NCI-H82 treated with DMSO at 0.1 percent for 48 hours (cell line): ENCODE measurements at regions not wholly inside any gene's neighbourhood (a gene's known extent, or its start where the extent isn't known, plus 50 kb on each side); places are given as distances from the start of the nearest gene placed in this dataset.
"Not testable (repeated sequence)": the region's sequence is repeated elsewhere in the genome, so short reads cannot be mapped to it uniquely, and the experiment has no call there.

ENCODE experiments used
- DNase-seq: peaks from one replicate; lab custom pipeline; 2025; ENCODE audit not compliant: unreplicated experiment; lab: John Stamatoyannopoulos, UW

DNA sequence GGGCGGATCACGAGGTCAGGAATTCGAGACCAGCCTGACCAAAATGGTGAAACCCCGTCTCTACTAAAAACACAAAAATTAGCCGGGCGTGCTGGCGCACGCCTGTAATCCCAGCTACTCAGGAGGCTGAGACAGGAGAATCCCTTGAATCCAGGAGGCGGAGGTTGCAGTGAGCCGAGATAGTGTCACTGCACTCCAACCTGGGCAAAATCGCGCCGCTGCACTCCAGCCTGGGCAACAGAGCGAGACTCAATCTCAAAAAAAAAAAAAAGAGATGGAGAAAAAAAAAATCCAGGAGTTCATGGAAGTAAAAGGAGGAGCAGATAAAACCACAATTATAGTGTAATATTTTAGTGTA, 76.3 kb upstream of the ZNF184 start:
- DNase-seq: not testable (repeated sequence)

GRCh38 chr6:27547157-27548075, 74.5 kb upstream of the ZNF184 start:
- peak; percentile 48 for DNase-seq

DNA sequence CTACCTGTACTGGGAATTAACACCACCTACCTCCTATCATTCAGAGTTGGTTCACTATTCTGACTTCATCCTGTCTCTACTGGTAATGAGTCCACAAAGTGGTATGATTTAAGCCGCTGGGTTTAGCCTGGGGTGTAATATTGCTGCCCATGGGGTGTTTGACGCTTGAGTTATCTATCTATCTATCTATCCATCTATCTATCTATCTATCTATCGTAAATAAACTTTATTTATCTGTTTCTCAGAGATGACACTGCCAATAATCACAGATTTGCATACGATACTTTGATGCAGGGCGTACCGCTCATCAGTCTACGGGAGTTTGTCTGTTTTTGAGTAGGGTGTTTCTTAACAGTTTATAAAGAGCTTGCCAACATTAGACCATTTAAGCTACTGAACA, 73.6 kb upstream of the ZNF184 start:
- DNase-seq: no peak

DNA sequence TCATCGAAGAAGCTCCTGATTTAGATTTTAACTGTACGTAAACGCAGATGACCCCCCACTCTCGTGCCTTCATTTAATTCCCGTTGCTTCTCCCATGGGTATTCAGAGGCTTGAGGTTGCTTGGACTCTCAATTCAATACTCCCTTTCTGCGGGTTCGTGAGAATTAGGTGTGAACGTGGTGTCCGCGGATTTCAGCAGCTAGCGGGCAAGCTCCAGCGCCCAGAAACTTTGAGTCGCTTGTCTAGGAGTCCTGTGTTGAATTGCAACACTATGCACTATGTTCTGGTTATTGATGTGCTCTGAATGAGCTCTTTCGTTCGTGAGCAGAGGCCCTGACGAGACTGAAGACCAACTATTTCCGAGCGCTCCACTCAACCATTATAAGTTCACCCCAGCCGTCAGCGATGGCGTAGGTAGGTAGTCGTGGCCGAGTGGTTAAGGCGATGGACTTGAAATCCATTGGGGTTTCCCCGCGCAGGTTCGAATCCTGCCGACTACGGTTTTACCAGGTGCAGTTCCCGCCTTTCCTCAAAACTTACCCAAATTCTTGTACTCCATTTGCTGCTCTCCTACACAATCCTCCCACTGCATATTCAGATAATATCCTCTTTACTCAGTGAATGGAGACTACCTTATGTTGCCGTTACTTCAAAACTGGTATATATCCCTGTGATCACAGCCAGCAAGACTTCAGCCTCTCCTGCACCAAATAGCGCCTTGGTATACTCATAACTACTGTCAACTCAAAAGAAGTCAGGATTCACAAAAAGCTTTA, 72.6 kb upstream of the ZNF184 start:
- DNase-seq: peak; percentile 49

DNA sequence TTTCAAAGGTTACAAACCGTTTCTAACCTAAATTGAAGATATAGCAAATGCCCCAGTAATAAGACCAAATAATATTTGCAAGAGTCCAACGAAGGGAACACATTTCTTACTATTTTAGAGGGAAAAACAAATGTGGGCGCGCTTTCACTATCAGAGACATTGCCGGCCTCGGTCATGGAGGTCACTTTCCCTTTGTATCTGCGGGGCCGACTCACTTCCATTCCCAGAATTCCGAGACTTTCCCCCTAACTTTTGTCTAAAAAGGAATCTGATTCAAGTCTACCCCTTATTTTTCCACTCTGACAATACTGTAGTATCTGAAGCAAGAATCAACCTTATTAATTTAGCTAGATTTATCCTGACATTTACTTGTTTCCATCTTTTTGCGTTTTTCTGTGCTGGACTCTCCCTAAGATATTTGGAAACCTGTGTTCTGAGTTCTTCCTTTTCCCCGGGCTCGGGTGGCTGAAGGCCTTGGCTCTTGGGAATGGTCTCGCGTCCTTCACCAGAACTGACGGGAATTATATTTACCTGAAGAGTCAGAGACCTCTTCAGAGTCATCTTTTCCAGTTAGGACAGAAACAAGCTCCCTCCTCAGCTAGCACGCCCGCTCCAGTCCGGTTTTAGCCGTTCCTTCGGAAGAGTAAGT, 71.8 kb upstream of the ZNF184 start:
- no peak for DNase-seq

DNA sequence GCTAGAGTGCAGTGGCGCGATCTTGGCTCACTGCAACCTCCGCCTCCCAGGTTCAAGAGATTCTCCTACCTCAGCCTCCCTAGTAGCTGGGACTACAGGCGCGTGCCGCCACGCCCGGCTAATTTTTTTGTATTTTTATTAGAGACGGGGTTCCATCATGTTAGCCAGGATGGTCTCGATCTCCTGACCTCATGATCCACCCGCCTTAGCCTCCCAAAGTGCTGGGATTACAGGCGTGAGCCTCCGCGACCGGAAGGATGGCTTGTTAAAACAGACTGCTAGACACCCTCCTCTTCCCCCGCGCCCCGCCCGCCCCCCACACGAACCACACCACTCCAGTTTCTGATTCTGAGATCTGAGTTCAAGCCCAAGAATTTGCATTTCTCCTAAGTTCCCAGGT, 71.2 kb upstream of the ZNF184 start:
- DNase-seq: not testable (repeated sequence)

DNA sequence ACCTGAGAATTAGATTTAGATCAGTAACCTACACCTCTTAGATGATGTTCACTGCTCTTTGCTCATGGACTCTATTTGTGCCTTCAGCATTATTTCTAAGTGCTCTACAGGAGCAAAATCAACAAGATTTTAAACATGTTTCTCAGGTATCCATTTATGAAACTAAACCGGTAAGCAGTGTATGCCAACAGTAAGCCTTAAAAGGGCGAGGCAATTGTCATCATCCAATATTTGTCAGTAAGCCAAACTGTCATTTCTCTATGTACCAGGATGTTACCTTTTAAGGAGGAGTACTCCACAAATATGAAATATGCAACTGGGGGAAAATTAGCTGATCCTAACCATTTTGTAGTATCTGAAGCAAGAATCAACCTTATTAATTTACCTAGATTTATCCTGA, 69.6 kb upstream of the ZNF184 start:
- DNase-seq: no peak

GRCh38 chr6:27541933-27542297, 69.0 kb upstream of the ZNF184 start:
- no peak for DNase-seq

DNA sequence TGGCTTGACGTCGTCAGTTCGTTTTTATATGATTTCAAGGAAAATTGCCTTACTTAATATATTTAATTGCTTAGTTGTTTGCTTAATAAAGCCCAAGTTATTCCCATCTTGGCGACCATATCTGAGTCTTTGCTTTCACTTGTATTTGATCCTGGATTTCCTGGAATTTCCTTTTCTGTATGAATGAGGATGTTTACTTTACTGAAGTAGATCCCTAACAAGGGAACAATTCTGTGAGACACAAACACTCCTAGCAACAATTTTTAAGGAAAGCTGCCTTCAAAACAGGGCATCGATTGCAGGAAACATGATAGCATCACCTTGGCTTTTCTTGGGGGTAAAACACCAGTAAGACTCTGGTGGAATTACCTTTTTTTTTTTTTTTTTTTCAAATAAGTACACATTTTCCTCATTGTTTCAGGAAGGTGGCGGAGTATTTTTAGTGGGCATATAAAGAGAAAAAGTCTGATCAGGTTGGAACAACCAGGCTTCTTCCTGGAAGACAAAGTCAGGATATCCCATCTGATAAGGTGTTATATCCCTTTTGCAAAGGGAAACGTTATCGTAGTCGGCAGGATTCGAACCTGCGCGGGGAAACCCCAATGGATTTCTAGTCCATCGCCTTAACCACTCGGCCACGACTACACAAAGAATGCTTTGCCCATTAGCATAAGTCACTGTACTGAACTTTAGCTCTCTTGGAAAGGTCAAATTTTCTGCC, 68.5 kb upstream of the ZNF184 start:
- DNase-seq: no peak

GRCh38 chr6:27539551-27539950, 66.6 kb upstream of the ZNF184 start:
- DNase-seq: no peak

DNA sequence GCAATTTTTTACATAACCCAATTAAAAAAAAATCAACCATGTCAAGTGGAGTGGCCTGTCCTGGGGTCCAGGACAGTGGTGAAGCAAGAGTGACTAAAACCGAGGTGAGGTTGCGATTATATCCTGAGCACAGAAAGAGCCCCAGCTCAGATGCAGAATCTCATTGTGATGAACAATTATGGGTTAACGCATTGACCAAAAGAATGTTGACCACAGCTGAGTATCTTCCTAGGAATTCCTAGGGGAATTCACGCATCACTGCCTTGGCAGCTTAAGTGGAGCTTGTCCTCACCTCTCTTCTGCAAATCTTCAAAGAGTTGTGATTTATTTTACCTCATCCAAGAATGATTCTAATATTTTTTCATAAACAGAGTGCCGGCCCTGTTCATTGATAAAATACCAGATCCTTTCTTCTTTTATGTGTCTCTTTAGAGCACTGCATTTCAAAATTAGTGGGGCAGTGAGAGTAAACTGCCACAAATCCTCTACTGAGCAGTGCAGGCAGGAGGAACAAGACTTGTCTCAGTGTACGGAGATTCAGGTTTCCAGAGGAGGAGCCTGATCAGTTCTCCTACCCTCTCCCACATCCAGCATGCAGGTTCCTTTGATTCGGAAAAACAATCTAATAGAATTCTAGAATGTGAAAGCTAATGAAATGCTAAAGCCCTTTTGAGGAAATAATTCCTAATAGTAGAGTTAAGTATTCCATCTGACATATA, 60.1 kb upstream of the ZNF184 start:
- no peak for DNase-seq

GRCh38 chr6:27531772-27532459, 59.0 kb upstream of the ZNF184 start:
- no peak for DNase-seq

- DNase-seq: not testable (repeated sequence)
These were observed 56.9 kb upstream of the ZNF184 start for GRCh38 chr6:27529796-27530195.

DNA sequence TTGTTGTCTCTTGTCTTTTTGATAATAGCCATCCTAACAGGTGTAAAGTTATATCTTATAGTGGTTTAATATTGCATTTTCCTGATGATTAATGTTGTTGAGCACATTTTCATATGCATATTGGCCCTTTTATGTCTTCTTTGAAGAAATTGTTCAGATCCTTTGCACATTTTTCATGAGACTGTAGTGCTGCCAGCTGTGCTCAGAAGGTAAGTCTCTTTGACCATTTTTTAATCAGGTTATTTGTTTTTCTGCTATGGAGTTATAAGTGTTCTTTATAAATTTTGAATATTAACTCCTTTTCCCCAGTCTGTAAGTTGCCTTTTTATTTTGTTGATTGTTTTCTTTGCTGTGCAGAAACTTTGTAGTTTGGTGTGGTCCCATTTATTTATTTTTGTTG, 55.8 kb upstream of the ZNF184 start:
- DNase-seq: no peak
